ENCODE measurements at regions not wholly inside any gene's neighbourhood (a gene's known extent, or its start where the extent isn't known, plus 50 kb on each side); places are given as distances from the start of the nearest gene placed in this dataset.

GRCh38 chr10:120646159-120646732 lies 189.2 kb downstream of the PLPP4 start (continued):
- TF ChIP-seq SAFB (IDR thresholded peaks at IDR 0.05; ENCODE audit: borderline replicate concordance, low read depth, low read length), result no peak
- TF ChIP-seq ZNF143 (CRISPR knock-in tag; IDR thresholded peaks at IDR 0.05), result no peak
- no peak for TF ChIP-seq WHSC1 (IDR thresholded peaks at IDR 0.05; ENCODE audit: low read length)
- TF ChIP-seq ZNF24 (IDR thresholded peaks at IDR 0.05), result no peak
- no peak for TF ChIP-seq HMG20A (CRISPR knock-in tag; conservative IDR thresholded peaks at IDR 0.05)
- no peak for TF ChIP-seq ZNF263 (CRISPR knock-in tag; IDR thresholded peaks at IDR 0.05; ENCODE audit: borderline replicate concordance)

- ATAC-seq (no peak), DNase-seq (ENCODE audit: extremely low read depth in 1 of 4, low spot score in 3 of 4) (no peak), FAIRE-seq (no peak)
- no peak overlapping the region for H3K9ac ChIP-seq (ENCODE audit: insufficient read depth in 1 of 2, low read depth in 2 of 2, low read length in 2 of 2)
- ChIA-PET POLR2A (interaction anchor here (1.6 kb wide), 1 partner anchor 12 kb away, joined by 6 read pairs; no protein-coding TSS in a partner anchor), CTCF (ENCODE audit: low intra/inter-chr PET ratio) (no interaction called here)
- no peaks in the 10 kb centered on the region for H3K36me3 ChIP-seq (ENCODE audit: control insufficient read depth, insufficient read depth, low read length)
- H3K4me2 ChIP-seq (ENCODE audit: insufficient read depth, low read length), result no peak overlapping the region
- in situ Hi-C loops (cut with MboI) (no loop called here), intact Hi-C loops (cut with micrococcal nuclease) (no loop called here)
- H2AFZ ChIP-seq (ENCODE audit: low read depth, low read length), result no peak overlapping the region
- no peaks in the 10 kb centered on the region for H3K9me3 ChIP-seq (replicated peaks; ENCODE audit: control insufficient read depth, insufficient read depth, low read depth, low read length)
- H3K4me1 ChIP-seq (replicated peaks in 1 of 2; ENCODE audit: control insufficient read depth in 2 of 2, insufficient read depth in 2 of 2, low read length in 2 of 2), result no peaks in the 10 kb centered on the region
- WGBS (ENCODE audit: insufficient coverage, low coverage, missing lambda C conversion rate), result 0% methylated on average over 4 of the region's 5 CpGs
- H3K4me3 ChIP-seq, result no peak overlapping the region
- no peak overlapping the region for H3K27ac ChIP-seq (ENCODE audit: extremely low read depth, low read depth, low read length)
- TF ChIP-seq RNF2 (IDR thresholded peaks at IDR 0.05) (no peak), EWSR1 (IDR thresholded peaks at IDR 0.05; ENCODE audit: borderline replicate concordance, low read depth, partially characterized antibody) (no peak), GTF2E2 (tag; IDR thresholded peaks at IDR 0.05) (no peak), RCOR1 (IDR thresholded peaks at IDR 0.05; ENCODE audit: borderline replicate concordance in 1 of 2, low read depth in 2 of 2, low read length in 2 of 2) (no peak), CEBPG (CRISPR knock-in tag; IDR thresholded peaks at IDR 0.05) (no peak), CEBPG (tag; conservative IDR thresholded peaks at IDR 0.05 in 1 of 2, IDR thresholded peaks at IDR 0.05 in 1 of 2) (no peak), RB1 (IDR thresholded peaks at IDR 0.05; ENCODE audit: low read depth) (no peak), BCL6 (CRISPR knock-in tag; IDR thresholded peaks at IDR 0.05) (no peak), HNRNPK (IDR thresholded peaks at IDR 0.05; ENCODE audit: low read depth, low read length, poor library complexity, severe bottlenecking) (no peak), POLR2AphosphoS2 (IDR thresholded peaks at IDR 0.05; ENCODE audit: low read length) (no peak), SNRNP70 (optimal IDR thresholded peaks at IDR 0.05; ENCODE audit: low read depth, low read length) (no peak), DACH1 (IDR thresholded peaks at IDR 0.05; ENCODE audit: partially characterized antibody) (no peak), ZBTB26 (CRISPR knock-in tag; IDR thresholded peaks at IDR 0.05) (no peak), ZNF449 (CRISPR knock-in tag; IDR thresholded peaks at IDR 0.05) (no peak), SAP30 (IDR thresholded peaks at IDR 0.05; ENCODE audit: borderline replicate concordance, insufficient read depth, low read depth, low read length, poor library complexity, severe bottlenecking) (no peak)
- no TSS peak for BruUV-seq (replicated peaks)
- no peaks in the 10 kb centered on the region for H3K79me2 ChIP-seq (ENCODE audit: control insufficient read depth, insufficient read depth, low read length)
- H3K27me3 ChIP-seq (ENCODE audit: control insufficient read depth in 2 of 2, insufficient read depth in 2 of 2, low read length in 2 of 2), result no peaks in the 10 kb centered on the region
- H4K20me1 ChIP-seq (replicated peaks; ENCODE audit: control insufficient read depth, insufficient read depth, low read length), result no peaks in the 10 kb centered on the region
- no peaks in the 10 kb centered on the region for H3K9me1 ChIP-seq (ENCODE audit: control insufficient read depth, insufficient read depth, low read length)
These were observed 189.9 kb downstream of the PLPP4 start for GRCh38 chr10:120646738-120647456.
